K562 (cell line): ENCODE measurements at regions not wholly inside any gene's neighbourhood (a gene's known extent, or its start where the extent isn't known, plus 50 kb on each side); places are given as distances from the start of the nearest gene placed in this dataset.

Source experiments
- CHAMP1 ChIP-seq: fragments of 450-650 bp; IDR thresholded peaks from 2 replicates; pipeline ENCODE4 v1.6.1; 2016; ENCODE audit warnings: mild to moderate bottlenecking
- CHD1 ChIP-seq: fragments of 200-600 bp; sonication (generic); IDR thresholded peaks from one replicate; pipeline ENCODE4 v1.6.1; 2012; ENCODE audit warnings: mild to moderate bottlenecking, moderate library complexity, low read length, inconsistent platforms
- CHD2 ChIP-seq: IDR thresholded peaks from 2 replicates; pipeline ENCODE4 v1.6.1; 2011; ENCODE audit warnings: low read depth, low read length
- E2F3 ChIP-seq: fragments of 250-450 bp; sonication (Bioruptor Pico); IDR thresholded peaks from 2 replicates; pipeline ENCODE4 v1.4.0; 2020; ENCODE audit warnings: mild to moderate bottlenecking
- GABPA ChIP-seq: fragments of 200-800 bp; sonication (Bioruptor generic); conservative IDR thresholded peaks from 2 replicates; pipeline ENCODE4 v1.6.1; 2016; ENCODE audit warnings: low read depth, missing genetic modification characterization, missing compliant biosample characterization
- KDM2B ChIP-seq: fragments of 250-450 bp; sonication (Bioruptor Pico); IDR thresholded peaks from 2 replicates; pipeline ENCODE4 v1.8.0; 2021; ENCODE audit warnings: mild to moderate bottlenecking, moderate library complexity
- SRF ChIP-seq, 2 experiments: fragments of 250-450, 450-650 bp in 1 of 2; sonication (Bioruptor Pico) in 1 of 2; sonication (generic) in 1 of 2; formaldehyde crosslinking; IDR thresholded peaks; 2 replicates each; pipeline versions ENCODE4 v1.5.0 to v1.5.1; 2020 to 2022; ENCODE audit warnings: mild to moderate bottlenecking in 1 of 2, missing genetic modification reagents in 1 of 2
- TARDBP ChIP-seq: fragments of 450-650 bp; IDR thresholded peaks from 2 replicates; pipeline ENCODE4 v1.6.1; 2016
- TBP ChIP-seq: optimal IDR thresholded peaks from 2 replicates; pipeline ENCODE3; 2011; ENCODE audit warnings: low read depth, low read length, improper control_type of control experiment
- ZC3H4 ChIP-seq: sonication (generic); formaldehyde crosslinking; IDR thresholded peaks from 2 replicates; pipeline ENCODE4 v1.9.0; 2021; ENCODE audit warnings: missing genetic modification reagents, borderline replicate concordance
- ZNF707 ChIP-seq: fragments of 250-450 bp; sonication (Bioruptor Pico); conservative IDR thresholded peaks from 2 replicates; pipeline ENCODE4 v1.8.0; 2022; ENCODE audit warnings: inconsistent platforms, mild to moderate bottlenecking, moderate library complexity
- TF ChIP-seq, protein P1 (sequence below): conservative IDR thresholded peaks from 2 replicates; pipeline ENCODE4 v1.6.1; 2011; ENCODE audit warnings: low read depth, mild to moderate bottlenecking, low read length; ENCODE audit not compliant: control insufficient read depth
- TF ChIP-seq, protein P2 (sequence below), 3 experiments: IDR thresholded peaks in 2 of 3; conservative IDR thresholded peaks in 1 of 3; 2 replicates each; pipeline ENCODE4 v1.5.1; 2011 to 2012; ENCODE audit warnings: low read length in 3 of 3, mild to moderate bottlenecking in 3 of 3, control low read depth in 2 of 3, improper control_type of control experiment in 1 of 3, inconsistent platforms in 1 of 3, low read depth in 1 of 3, mixed read lengths in 1 of 3, moderate library complexity in 1 of 3; ENCODE audit not compliant: insufficient read depth in 2 of 3
- TF ChIP-seq, protein P3 (sequence below): fragments of 250-450 bp; sonication (Bioruptor Pico); IDR thresholded peaks from 2 replicates; pipeline ENCODE4 v1.5.1; 2021; ENCODE audit warnings: mild to moderate bottlenecking

DNA sequence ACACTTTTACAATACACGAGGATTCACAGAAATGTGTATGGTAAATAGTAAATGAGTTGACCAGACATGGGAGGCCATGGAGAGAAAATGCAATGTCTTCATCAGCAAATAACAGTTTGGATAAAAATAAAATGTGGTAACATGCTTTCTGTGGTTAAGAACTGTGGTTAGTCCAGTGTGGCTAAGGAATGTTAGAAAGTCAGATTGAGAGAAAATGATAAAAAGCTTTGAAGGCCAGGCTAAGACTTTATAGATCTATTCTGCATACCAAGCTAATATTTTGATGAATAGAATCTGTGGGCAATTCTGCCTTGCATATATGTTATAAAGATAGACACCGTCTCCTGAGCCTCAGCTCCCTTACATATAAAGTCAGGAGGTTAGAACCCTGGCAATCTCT lies 215.9 kb downstream of the SOX11 start:
- TF ChIP-seq CHD2 (no peak), SRF (CRISPR knock-in tag; IDR thresholded peaks at IDR 0.05) (no peak), TBP (no peak), TARDBP (no peak), CHAMP1 (no peak), ZNF707 (CRISPR knock-in tag) (no peak), E2F3 (CRISPR knock-in tag) (no peak), KDM2B (no peak), CHD1 (no peak), ZC3H4 (CRISPR knock-in tag) (no peak), GABPA (tag) (no peak)
- TF ChIP-seq, protein P1, sequence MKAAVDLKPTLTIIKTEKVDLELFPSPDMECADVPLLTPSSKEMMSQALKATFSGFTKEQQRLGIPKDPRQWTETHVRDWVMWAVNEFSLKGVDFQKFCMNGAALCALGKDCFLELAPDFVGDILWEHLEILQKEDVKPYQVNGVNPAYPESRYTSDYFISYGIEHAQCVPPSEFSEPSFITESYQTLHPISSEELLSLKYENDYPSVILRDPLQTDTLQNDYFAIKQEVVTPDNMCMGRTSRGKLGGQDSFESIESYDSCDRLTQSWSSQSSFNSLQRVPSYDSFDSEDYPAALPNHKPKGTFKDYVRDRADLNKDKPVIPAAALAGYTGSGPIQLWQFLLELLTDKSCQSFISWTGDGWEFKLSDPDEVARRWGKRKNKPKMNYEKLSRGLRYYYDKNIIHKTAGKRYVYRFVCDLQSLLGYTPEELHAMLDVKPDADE = no peak
- TF ChIP-seq, protein P2, sequence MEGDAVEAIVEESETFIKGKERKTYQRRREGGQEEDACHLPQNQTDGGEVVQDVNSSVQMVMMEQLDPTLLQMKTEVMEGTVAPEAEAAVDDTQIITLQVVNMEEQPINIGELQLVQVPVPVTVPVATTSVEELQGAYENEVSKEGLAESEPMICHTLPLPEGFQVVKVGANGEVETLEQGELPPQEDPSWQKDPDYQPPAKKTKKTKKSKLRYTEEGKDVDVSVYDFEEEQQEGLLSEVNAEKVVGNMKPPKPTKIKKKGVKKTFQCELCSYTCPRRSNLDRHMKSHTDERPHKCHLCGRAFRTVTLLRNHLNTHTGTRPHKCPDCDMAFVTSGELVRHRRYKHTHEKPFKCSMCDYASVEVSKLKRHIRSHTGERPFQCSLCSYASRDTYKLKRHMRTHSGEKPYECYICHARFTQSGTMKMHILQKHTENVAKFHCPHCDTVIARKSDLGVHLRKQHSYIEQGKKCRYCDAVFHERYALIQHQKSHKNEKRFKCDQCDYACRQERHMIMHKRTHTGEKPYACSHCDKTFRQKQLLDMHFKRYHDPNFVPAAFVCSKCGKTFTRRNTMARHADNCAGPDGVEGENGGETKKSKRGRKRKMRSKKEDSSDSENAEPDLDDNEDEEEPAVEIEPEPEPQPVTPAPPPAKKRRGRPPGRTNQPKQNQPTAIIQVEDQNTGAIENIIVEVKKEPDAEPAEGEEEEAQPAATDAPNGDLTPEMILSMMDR (IDR thresholded peaks at IDR 0.05 in 2 of 3, conservative IDR thresholded peaks at IDR 0.05 in 1 of 3; ENCODE audit: insufficient read depth in 2 of 3, low read depth in 1 of 3, low read length in 3 of 3) = no peak
- TF ChIP-seq, protein P3, sequence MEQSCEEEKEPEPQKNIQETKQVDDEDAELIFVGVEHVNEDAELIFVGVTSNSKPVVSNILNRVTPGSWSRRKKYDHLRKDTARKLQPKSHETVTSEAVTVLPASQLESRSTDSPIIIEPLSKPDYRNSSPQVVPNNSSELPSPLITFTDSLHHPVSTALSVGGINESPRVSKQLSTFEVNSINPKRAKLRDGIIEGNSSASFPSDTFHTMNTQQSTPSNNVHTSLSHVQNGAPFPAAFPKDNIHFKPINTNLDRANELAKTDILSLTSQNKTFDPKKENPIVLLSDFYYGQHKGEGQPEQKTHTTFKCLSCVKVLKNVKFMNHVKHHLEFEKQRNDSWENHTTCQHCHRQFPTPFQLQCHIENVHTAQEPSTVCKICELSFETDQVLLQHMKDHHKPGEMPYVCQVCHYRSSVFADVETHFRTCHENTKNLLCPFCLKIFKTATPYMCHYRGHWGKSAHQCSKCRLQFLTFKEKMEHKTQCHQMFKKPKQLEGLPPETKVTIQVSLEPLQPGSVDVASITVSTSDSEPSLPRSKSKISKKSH (CRISPR knock-in tag) = no peak
